GM12864 (cell line): ENCODE measurements at regions not wholly inside any gene's neighbourhood (a gene's known extent, or its start where the extent isn't known, plus 50 kb on each side); places are given as distances from the start of the nearest gene placed in this dataset.

Source experiments
- DNase-seq: peaks from one replicate; pipeline ENCODE4 v3.0.0-alpha.2; 2011; ENCODE audit warnings: low read depth
- H3K4me3 ChIP-seq: 2 replicates; pipeline ENCODE4 v1.5.1; 2011; ENCODE audit warnings: mild to moderate bottlenecking, low read depth, low read length, control low read depth
- TF ChIP-seq, protein P1 (sequence below): IDR thresholded peaks from 2 replicates; pipeline ENCODE4 v1.5.1; 2011; ENCODE audit warnings: low read depth, mild to moderate bottlenecking, moderate library complexity, low read length, control low read depth, inconsistent platforms; ENCODE audit errors: missing control alignments

DNA sequence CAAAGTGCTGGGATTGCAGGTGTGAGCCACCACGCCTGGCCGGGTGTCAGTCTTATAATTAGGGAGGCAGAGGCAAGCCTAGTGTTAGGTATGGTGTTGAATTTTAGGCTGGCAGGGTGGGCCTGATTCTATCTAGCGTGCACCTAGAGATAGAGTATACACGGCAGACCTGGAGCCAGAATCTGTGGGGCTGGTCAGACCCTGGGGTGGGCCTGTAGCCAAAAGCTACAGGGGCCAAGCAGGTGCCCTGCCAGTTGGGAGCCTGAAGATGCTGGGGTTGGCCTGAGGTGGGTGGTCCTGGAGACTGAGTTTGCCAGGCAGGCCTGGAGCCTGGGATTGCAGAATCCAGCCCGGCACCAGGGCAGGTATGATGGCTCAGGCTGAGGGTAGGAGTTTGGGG, 1580.3 kb downstream of the ARAP2 start:
- TF ChIP-seq, protein P1, sequence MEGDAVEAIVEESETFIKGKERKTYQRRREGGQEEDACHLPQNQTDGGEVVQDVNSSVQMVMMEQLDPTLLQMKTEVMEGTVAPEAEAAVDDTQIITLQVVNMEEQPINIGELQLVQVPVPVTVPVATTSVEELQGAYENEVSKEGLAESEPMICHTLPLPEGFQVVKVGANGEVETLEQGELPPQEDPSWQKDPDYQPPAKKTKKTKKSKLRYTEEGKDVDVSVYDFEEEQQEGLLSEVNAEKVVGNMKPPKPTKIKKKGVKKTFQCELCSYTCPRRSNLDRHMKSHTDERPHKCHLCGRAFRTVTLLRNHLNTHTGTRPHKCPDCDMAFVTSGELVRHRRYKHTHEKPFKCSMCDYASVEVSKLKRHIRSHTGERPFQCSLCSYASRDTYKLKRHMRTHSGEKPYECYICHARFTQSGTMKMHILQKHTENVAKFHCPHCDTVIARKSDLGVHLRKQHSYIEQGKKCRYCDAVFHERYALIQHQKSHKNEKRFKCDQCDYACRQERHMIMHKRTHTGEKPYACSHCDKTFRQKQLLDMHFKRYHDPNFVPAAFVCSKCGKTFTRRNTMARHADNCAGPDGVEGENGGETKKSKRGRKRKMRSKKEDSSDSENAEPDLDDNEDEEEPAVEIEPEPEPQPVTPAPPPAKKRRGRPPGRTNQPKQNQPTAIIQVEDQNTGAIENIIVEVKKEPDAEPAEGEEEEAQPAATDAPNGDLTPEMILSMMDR, result no peak
- no peak overlapping the region for H3K4me3 ChIP-seq
- DNase-seq, result no peak

DNA sequence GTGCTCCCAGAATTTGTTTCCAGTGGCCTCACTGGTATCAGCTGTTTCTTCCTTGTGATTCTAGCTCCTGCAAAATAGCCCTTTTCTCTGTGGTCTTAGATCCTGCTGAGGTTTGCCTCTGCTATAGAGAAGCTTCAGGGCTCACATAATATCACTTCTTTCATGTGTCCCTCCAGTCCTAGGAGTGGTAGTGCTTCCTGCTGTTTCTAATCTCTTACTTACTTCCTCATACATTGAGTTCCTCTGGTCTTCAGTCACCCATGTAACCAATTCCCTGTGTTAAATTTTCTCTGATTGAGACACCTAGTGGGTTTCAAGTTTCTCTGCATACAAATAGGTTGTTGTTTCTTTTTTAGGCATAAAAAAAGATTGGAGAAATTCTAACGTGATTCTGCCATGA, 1567.9 kb downstream of the ARAP2 start:
- H3K4me3 ChIP-seq, result no peak overlapping the region
- TF ChIP-seq, protein P1, result no peak
- no peak for DNase-seq

DNA sequence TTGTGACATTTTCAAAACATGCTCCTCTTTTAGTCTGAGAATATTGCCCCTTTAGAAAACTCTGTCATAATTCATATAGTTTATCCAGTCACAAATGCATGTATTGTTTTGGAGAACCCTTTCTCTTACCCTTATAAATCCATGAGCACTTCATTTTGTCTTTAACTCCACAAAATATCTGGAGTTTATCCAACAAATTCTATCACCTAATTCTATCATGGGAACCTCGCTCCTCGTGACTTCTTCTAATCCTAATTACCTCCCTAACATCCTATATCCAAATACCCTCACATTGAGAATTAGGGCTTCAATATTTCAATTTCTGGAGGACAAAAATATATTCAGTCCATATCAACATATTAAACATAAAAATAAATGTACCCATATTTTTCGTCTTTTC, 1565.9 kb downstream of the ARAP2 start:
- no peak overlapping the region for H3K4me3 ChIP-seq
- no peak for DNase-seq
- TF ChIP-seq, protein P1, result no peak

DNA sequence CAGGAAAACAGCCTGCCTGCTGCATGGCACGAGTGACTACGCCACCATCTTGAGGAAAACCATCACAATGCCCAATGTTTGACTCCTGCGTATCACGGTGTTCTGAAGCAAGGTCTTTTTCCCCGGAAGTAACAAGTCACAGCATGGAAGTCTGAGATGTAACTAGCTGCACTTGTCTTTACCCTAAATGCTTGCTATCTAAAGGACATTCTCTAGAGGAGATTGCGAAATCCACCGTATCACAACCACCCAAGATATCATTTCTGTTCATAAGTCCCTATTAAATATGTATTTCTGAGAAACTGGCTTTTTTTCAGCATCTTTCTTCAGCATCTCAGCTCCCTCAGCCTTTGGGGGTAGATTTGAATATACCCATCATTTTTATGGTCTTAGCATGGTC, 1565.1 kb downstream of the ARAP2 start:
- TF ChIP-seq, protein P1, result no peak
- no peak overlapping the region for H3K4me3 ChIP-seq
- no peak for DNase-seq

DNA sequence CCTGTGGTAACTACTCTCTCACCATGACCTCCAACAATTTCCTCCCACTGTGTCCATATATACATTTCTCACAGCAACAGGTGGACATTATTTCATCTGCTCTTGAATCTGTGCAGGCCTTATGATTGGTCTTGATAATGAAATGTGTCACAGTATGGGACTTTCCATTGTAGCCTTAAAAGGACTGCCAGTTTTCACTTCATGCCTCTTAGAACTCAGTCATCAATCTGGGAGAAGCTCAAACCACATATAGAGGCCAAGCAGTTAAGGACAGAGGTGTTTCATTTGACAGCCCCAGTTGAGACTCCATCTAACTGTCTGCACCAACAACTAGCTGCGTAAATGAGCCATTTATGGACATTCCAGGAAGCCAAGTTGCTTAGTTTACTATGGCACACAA, 1534.8 kb downstream of the ARAP2 start:
- TF ChIP-seq, protein P1, result no peak
- no peak overlapping the region for H3K4me3 ChIP-seq
- DNase-seq, result no peak

DNA sequence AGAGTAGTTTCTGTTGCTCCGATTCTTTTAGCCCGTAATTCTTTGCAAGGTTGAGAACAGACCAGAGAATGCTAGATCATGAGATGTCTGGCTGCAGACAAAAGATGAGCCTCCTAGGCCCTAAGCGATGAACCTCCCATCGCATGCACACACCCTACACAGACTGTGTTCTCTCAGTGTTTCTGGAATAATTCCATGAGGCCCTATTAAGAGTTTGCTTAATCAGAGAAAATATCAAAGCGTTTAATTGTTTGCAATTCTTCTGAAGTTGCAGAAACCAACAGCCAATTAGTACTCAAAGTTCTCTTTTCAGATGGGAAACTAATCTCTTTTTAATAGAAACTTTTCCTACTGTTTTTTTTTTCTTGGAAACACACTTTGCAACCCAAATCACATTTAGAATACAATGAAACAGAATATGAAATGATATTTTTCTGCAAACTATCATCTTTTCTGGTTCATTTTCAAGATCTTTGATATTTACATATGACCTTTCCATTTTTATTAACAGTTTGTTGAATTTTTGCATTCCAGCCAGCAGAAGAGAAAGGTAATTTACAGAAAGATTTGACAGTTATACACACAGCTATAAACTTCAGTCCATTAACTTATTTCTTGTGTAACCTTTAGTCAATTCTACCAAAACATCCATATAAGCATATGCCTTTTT, 1525.6 kb downstream of the ARAP2 start:
- TF ChIP-seq, protein P1, result no peak
- DNase-seq, result no peak
- H3K4me3 ChIP-seq, result no peak overlapping the region

DNA sequence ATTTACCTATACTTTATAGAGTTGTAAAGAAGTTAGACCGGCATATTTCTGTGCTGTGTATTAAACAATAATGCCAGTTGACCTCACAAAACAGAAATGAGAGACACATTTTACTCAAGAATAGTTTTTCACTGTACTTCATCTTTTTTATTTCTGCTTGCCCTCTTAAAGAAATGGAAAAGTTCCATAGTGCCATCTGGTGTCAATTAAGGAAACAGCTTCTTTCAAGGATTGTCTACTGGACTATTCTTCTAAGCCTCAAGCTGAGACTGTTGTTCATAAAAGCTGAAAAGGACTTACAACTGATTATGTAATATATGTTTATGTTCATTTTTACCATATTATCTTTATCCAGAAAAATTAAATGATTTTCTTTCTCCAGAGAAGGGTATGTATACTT, 1523.7 kb downstream of the ARAP2 start:
- no peak overlapping the region for H3K4me3 ChIP-seq

More for the DNA sequence above, 1523.7 kb downstream of the ARAP2 start:
- DNase-seq, result no peak
- TF ChIP-seq, protein P1, result peak; percentile 15
